AG04449 (cell line): ENCODE measurements at regions not wholly inside any gene's neighbourhood (a gene's known extent, or its start where the extent isn't known, plus 50 kb on each side); places are given as distances from the start of the nearest gene placed in this dataset.

Source experiments
- CTCF ChIA-PET: fragments of 350-600 bp; formaldehyde crosslinking; extraction: SDS; loops from one replicate; lab custom pipeline; 2021; ENCODE audit warnings: antibody characterized with exemption; lab: Yijun Ruan, JAX
- POLR2A ChIA-PET: fragments of 400-600, 350-600 bp; formaldehyde crosslinking; extraction: SDS; loops from one replicate; lab custom pipeline; 2020; ENCODE audit warnings: antibody characterized with exemption, inconsistent platforms; lab: Yijun Ruan, JAX
- DNase-seq: peaks from one replicate; pipeline ENCODE4 v3.0.0-alpha.2; 2010; ENCODE audit warnings: low read depth, low spot score
- H3K4me3 ChIP-seq: 2 replicates; pipeline ENCODE4 v1.5.1; 2011; ENCODE audit warnings: low read depth, mild to moderate bottlenecking, control low read depth, low read length
- CTCF ChIP-seq: IDR thresholded peaks from one replicate; pipeline ENCODE4 v1.5.1; 2011; ENCODE audit warnings: mild to moderate bottlenecking, moderate library complexity, low read length, control low read depth, inconsistent platforms; ENCODE audit not compliant: insufficient read depth; ENCODE audit errors: missing control alignments

DNA sequence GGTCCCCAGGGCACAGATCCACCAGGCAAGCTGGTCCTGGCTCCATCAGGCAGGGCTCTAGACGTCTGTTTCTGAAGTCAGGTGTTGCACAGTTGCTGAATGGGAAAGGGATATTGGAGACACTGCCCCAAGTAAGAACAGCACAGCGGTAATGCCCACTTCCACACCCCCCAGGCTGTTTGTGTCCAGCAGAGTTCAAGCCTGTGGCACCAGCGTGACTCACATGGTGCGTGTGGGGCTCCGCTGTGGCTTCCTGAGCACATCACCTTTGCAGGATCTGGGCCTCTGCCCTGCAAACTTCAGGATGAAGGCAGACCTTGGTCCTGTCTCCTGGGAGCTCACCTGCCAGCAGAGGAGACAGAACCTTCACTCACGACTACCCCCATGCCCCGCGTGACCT lies 203.3 kb downstream of the TFCP2L1 start:
- TF ChIP-seq CTCF: no peak
- ChIA-PET CTCF (interaction anchor here (0.8 to 16.1 kb wide), 7 partner anchors 10 to 769 kb away, joined by 3 to 767 read pairs (median 6); no protein-coding TSS in a partner anchor), POLR2A (no interaction called here)
- H3K4me3 ChIP-seq: no peak overlapping the region
- DNase-seq: no peak

- ChIA-PET CTCF (interaction anchor here (0.7 to 16.1 kb wide), 9 partner anchors 10 to 769 kb away, joined by 3 to 767 read pairs (median 5); no protein-coding TSS in a partner anchor), POLR2A (no interaction called here)
- TF ChIP-seq CTCF: no peak
- no peak overlapping the region for H3K4me3 ChIP-seq
- DNase-seq: no peak
These were observed 202.8 kb downstream of the TFCP2L1 start for GRCh38 chr2:121082191-121082590.

DNA sequence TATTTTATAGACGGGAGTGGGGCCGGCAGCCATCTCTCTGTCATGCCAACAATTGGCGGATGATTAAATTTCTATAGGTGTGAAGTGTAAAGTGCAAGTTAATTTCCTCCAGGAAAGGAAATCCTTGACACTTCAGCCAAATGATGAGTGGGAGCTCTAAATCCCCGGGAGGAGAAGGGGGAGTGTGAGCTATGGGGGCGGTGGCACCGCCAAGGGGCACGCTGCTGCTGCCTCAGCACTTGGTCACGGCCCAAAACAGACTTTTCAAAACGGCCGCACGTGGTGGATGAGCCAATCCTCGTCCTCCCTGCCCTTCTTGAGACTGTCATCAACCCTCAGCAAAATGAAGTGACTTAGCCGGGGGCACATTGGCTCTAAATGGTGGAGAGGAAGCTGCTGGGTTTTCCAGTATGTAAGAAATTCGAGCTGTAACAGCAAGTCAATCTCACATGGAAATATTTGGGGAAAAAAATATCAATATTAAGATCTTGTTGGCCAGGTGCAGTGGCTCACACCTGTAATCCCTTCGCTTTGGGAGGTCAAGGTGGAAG lies 200.8 kb downstream of the TFCP2L1 start:
- ChIA-PET CTCF (interaction anchor here (0.7 to 16.1 kb wide), 15 partner anchors 7 to 664 kb away, joined by 3 to 767 read pairs (median 4); no protein-coding TSS in a partner anchor), POLR2A (interaction anchor here (0.6 kb wide), 1 partner anchor 9 kb away, joined by 3 read pairs; no protein-coding TSS in a partner anchor)
- DNase-seq: no peak
- H3K4me3 ChIP-seq: no peak overlapping the region
- no peak for TF ChIP-seq CTCF

GRCh38 chr2:121085801-121086200 lies 199.2 kb downstream of the TFCP2L1 start:
- no peak overlapping the region for H3K4me3 ChIP-seq
- POLR2A ChIA-PET: interaction anchor here (0.6 kb wide), 1 partner anchor 24 kb away, joined by 3 read pairs; no protein-coding TSS in a partner anchor
- TF ChIP-seq CTCF: no peak
- no peak for DNase-seq
- CTCF ChIA-PET: interaction anchor here (0.6 to 16.1 kb wide), 8 partner anchors 9 to 664 kb away, joined by 3 to 767 read pairs (median 25); no protein-coding TSS in a partner anchor

DNA sequence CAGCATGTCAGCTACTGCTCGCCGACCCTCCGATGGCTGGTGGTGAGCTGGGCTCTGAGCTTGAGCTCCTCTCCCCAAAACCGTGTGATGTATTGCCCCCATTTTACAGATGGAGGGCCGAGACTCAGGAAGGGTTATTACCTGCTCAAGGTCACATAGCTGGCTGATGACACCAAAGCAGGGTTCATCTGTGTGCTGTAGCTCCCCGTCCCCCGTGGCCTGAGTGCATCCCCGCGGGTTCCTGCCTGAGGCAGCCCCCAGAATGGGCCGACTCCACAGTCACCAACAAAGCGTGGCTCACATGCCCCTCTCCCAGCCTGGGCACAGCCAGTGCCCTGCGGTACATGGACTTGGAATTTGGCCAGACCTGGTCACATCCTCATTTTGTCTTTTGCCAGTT lies 198.6 kb downstream of the TFCP2L1 start:
- CTCF ChIA-PET: interaction anchor here (1.0 to 16.1 kb wide), 8 partner anchors 9 to 663 kb away, joined by 3 to 767 read pairs (median 25); no protein-coding TSS in a partner anchor
- TF ChIP-seq CTCF: no peak
- DNase-seq: no peak
- H3K4me3 ChIP-seq: no peak overlapping the region
- POLR2A ChIA-PET: no interaction called here

- no peak for TF ChIP-seq CTCF
- ChIA-PET POLR2A (interaction anchor here (1.3 kb wide), 1 partner anchor 12 kb away, joined by 4 read pairs; no protein-coding TSS in a partner anchor), CTCF (interaction anchor here (1.0 to 16.1 kb wide), 6 partner anchors 9 to 633 kb away, joined by 3 to 767 read pairs (median 60); no protein-coding TSS in a partner anchor)
- no peak overlapping the region for H3K4me3 ChIP-seq
- no peak for DNase-seq
These were observed 197.9 kb downstream of the TFCP2L1 start for GRCh38 chr2:121087117-121087516.
